Osteocyte (in vitro differentiated cells): ENCODE measurements at regions not wholly inside any gene's neighbourhood (a gene's known extent, or its start where the extent isn't known, plus 50 kb on each side); places are given as distances from the start of the nearest gene placed in this dataset.

ENCODE experiments used
- DNase-seq: peaks from one replicate; pipeline ENCODE4 v3.0.0; 2021; ENCODE audit warnings: mixed read lengths; ENCODE audit not compliant: unreplicated experiment; ENCODE audit errors: extremely low spot score
- H3K27ac Mint-ChIP-seq: one replicate; pipeline ENCODE4 v1.8.0; 2021; ENCODE audit warnings: mild to moderate bottlenecking, mixed read lengths; ENCODE audit not compliant: unreplicated experiment
- H3K27me3 Mint-ChIP-seq: one replicate; pipeline ENCODE4 v1.8.0; 2021; ENCODE audit warnings: mixed read lengths; ENCODE audit not compliant: unreplicated experiment
- H3K36me3 Mint-ChIP-seq: one replicate; pipeline ENCODE4 v1.8.0; 2021; ENCODE audit warnings: mixed read lengths; ENCODE audit not compliant: unreplicated experiment
- H3K4me1 Mint-ChIP-seq: one replicate; pipeline ENCODE4 v1.8.0; 2021; ENCODE audit warnings: mixed read lengths; ENCODE audit not compliant: unreplicated experiment
- H3K4me3 Mint-ChIP-seq: one replicate; pipeline ENCODE4 v1.8.0; 2021; ENCODE audit warnings: mild to moderate bottlenecking, moderate library complexity, mixed read lengths; ENCODE audit not compliant: unreplicated experiment
- H3K9me3 Mint-ChIP-seq: one replicate; pipeline ENCODE4 v1.8.0; 2021; ENCODE audit warnings: mixed read lengths; ENCODE audit not compliant: unreplicated experiment
- CTCF ChIP-seq: fragments of 200-600 bp; sonication (generic); IDR thresholded peaks from 2 replicates; pipeline ENCODE4 v1.5.0; 2021; ENCODE audit warnings: antibody characterized with exemption, mild to moderate bottlenecking, moderate library complexity

GRCh38 chr2:14530506-14530905 lies 102.0 kb upstream of the LRATD1 start:
- no peaks in the 10 kb centered on the region for H3K36me3 Mint-ChIP-seq
- H3K27me3 Mint-ChIP-seq = no peaks in the 10 kb centered on the region
- DNase-seq = no peak
- no peaks in the 10 kb centered on the region for H3K4me1 Mint-ChIP-seq
- TF ChIP-seq CTCF = no peak
- H3K4me3 Mint-ChIP-seq = no peak overlapping the region
- no peak overlapping the region for H3K27ac Mint-ChIP-seq
- H3K9me3 Mint-ChIP-seq = no peaks in the 10 kb centered on the region

GRCh38 chr2:14533131-14533757 lies 99.3 kb upstream of the LRATD1 start:
- TF ChIP-seq CTCF = no peak
- no peaks in the 10 kb centered on the region for H3K27me3 Mint-ChIP-seq
- DNase-seq = no peak
- H3K9me3 Mint-ChIP-seq = peaks cover 6% of the 10 kb centered on the region
- H3K4me3 Mint-ChIP-seq = no peak overlapping the region
- H3K36me3 Mint-ChIP-seq = no peaks in the 10 kb centered on the region
- H3K27ac Mint-ChIP-seq = no peak overlapping the region
- no peaks in the 10 kb centered on the region for H3K4me1 Mint-ChIP-seq

- TF ChIP-seq CTCF = no peak
- H3K27ac Mint-ChIP-seq = no peak overlapping the region
- no peaks in the 10 kb centered on the region for H3K27me3 Mint-ChIP-seq
- H3K4me3 Mint-ChIP-seq = no peak overlapping the region
- no peaks in the 10 kb centered on the region for H3K4me1 Mint-ChIP-seq
- no peaks in the 10 kb centered on the region for H3K36me3 Mint-ChIP-seq
- no peak for DNase-seq
- H3K9me3 Mint-ChIP-seq = peaks cover 6% of the 10 kb centered on the region
These were observed 97.4 kb upstream of the LRATD1 start for GRCh38 chr2:14535156-14535555.

DNA sequence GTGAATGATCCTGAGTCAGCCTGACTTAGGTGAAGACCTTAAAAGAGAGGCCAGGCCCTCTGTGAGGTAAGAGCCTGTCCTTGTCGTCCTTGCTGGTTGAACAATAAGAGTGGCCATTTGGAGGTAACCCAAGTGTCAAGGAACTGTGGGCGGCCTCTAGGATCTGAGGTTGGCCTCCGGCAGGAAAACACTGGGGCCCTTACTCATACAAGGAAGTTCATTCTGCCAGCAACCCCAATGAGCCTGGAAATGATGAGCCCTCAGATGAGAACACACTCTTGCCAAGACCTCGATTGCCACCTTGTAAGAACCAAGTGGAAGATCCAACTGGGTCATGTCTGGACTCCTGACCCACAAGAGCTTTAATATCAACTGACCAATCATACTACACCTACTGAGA lies 95.5 kb upstream of the LRATD1 start:
- Mint-ChIP-seq H3K27ac (no peak overlapping the region), H3K27me3 (no peaks in the 10 kb centered on the region), H3K36me3 (no peaks in the 10 kb centered on the region), H3K4me1 (no peaks in the 10 kb centered on the region), H3K4me3 (no peak overlapping the region), H3K9me3 (peaks cover 6% of the 10 kb centered on the region)
- no peak for TF ChIP-seq CTCF
- DNase-seq = no peak

- H3K9me3 Mint-ChIP-seq = peaks cover 13% of the 10 kb centered on the region
- H3K4me1 Mint-ChIP-seq = no peaks in the 10 kb centered on the region
- H3K36me3 Mint-ChIP-seq = no peaks in the 10 kb centered on the region
- H3K27ac Mint-ChIP-seq = no peak overlapping the region
- no peak overlapping the region for H3K4me3 Mint-ChIP-seq
- no peak for TF ChIP-seq CTCF
- no peaks in the 10 kb centered on the region for H3K27me3 Mint-ChIP-seq
- DNase-seq = no peak
These were observed 92.5 kb upstream of the LRATD1 start for GRCh38 chr2:14540015-14540414.
